ENCODE measurements at regions not wholly inside any gene's neighbourhood (a gene's known extent, or its start where the extent isn't known, plus 50 kb on each side); places are given as distances from the start of the nearest gene placed in this dataset.

DNA sequence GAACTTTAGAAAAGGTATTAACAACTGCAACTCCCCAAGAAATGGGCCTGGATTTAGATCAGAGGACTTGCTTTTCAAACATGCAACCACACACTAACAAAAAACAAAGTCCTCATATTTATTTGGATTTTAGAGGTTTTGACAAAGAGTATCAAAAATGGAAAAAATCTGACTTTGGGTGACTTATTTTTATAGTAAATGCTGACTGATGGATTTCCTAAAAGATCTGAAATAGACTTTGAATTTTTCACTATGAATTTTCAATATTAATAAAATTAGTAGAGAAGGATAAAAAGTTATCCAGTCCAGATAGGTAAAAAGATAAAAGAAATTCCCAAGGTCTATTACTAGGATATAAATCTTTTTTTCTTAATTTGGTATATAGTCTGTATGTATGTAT lies 253.5 kb downstream of the KCNJ2 start:
- no peak for DNase-seq (ENCODE audit: low read depth)
- in situ Hi-C loops (cut with HindIII; ENCODE audit: low sequenced_read_pairs), result no loop called here
- TF ChIP-seq, protein P1, sequence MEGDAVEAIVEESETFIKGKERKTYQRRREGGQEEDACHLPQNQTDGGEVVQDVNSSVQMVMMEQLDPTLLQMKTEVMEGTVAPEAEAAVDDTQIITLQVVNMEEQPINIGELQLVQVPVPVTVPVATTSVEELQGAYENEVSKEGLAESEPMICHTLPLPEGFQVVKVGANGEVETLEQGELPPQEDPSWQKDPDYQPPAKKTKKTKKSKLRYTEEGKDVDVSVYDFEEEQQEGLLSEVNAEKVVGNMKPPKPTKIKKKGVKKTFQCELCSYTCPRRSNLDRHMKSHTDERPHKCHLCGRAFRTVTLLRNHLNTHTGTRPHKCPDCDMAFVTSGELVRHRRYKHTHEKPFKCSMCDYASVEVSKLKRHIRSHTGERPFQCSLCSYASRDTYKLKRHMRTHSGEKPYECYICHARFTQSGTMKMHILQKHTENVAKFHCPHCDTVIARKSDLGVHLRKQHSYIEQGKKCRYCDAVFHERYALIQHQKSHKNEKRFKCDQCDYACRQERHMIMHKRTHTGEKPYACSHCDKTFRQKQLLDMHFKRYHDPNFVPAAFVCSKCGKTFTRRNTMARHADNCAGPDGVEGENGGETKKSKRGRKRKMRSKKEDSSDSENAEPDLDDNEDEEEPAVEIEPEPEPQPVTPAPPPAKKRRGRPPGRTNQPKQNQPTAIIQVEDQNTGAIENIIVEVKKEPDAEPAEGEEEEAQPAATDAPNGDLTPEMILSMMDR (IDR thresholded peaks at IDR 0.05; ENCODE audit: low read depth, low read length, missing control alignments), result no peak
- H3K4me3 ChIP-seq (ENCODE audit: low read depth, low read length), result no peak overlapping the region

DNA sequence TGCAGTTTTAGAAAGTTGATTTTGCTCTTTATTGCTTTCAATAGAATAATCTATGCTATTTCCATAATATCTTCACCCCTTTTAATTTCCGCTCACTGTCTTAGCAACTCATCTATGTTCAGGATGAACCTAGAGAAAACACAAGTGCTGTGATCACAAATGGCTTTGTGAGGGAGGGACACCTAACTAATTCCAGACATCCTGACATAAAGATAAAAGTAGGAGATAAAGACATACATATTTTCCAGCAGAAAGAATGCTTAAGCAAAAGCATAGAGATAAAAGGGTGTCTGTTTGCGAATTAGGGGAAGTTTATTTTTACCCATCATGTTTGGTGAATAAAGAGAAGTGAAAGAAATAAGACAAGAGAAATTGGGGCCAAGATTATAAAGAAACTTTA lies 254.2 kb downstream of the KCNJ2 start:
- in situ Hi-C loops (cut with HindIII; ENCODE audit: low sequenced_read_pairs), result no loop called here
- H3K4me3 ChIP-seq (ENCODE audit: low read depth, low read length), result no peak overlapping the region
- TF ChIP-seq, protein P1 (IDR thresholded peaks at IDR 0.05; ENCODE audit: low read depth, low read length, missing control alignments), result no peak
- DNase-seq (ENCODE audit: low read depth), result no peak

DNA sequence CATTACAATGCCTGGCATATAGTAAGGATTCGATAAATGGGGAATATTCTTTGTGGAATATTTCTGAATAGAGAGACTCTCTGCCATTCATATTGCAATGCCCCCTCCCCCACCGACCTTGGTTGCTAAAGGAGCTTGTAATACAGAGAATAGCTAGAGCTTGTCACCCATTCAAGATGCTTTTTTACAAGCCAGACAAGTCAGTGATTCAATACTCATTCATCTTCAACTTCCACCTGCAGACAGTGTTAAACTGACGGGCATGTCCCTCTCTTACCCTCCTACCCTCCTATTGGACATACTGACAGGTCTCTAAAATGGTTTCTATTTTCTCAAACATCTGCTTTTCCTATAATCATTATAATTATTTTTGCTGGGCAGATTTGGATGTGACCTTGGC lies 257.4 kb downstream of the KCNJ2 start:
- in situ Hi-C loops (cut with HindIII; ENCODE audit: low sequenced_read_pairs), result no loop called here
- TF ChIP-seq, protein P1 (IDR thresholded peaks at IDR 0.05; ENCODE audit: low read depth, low read length, missing control alignments), result no peak
- no peak for DNase-seq (ENCODE audit: low read depth)
- no peak overlapping the region for H3K4me3 ChIP-seq (ENCODE audit: low read depth, low read length)

DNA sequence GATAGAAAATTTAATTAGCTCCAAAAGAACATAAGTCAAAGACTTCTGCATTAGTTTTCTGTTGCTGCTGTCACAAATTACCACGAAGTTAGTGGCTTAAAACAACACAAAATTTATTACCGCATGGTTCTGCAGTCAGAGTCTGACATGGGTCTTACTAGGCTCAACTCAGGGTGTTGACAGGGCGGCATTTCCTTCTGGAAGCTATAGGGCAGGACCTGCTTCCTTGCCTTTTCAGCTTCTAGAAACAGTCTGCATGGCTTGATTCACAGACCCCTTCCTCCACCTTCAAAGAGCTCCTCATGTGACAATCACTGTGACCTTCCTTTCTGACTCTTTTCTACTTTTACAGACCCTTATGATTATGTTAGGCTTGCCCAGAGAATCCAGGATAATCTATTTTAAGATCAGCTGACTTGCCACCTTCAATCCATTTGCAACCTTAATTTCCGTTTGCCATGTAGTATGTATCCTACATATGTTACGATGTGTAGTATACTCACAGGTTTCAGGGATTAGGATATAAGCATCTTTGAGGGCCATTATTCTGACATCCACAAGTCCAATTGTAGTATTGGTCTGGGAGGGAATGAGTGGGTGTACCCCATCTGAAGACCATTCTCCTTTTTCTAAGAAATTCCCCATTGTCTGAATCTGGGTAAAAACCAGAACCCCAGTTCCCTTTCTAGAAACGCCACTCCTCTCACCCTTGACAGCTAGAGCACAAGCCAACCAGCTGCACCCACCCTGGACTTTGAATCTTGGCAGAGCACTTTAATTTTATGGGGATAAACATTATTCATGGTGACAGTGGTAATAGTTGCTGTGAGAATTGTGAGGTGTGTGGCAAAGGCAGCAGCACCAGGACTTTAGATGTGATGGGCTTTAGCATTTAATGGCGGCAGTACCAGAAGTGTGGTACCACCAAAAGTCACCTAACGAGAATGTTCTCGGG lies 265.5 kb downstream of the KCNJ2 start:
- in situ Hi-C loops (cut with HindIII; ENCODE audit: low sequenced_read_pairs), result no loop called here
- DNase-seq (ENCODE audit: low read depth), result no peak
- TF ChIP-seq, protein P1 (IDR thresholded peaks at IDR 0.05; ENCODE audit: low read depth, low read length, missing control alignments), result no peak
- no peak overlapping the region for H3K4me3 ChIP-seq (ENCODE audit: low read depth, low read length)

DNA sequence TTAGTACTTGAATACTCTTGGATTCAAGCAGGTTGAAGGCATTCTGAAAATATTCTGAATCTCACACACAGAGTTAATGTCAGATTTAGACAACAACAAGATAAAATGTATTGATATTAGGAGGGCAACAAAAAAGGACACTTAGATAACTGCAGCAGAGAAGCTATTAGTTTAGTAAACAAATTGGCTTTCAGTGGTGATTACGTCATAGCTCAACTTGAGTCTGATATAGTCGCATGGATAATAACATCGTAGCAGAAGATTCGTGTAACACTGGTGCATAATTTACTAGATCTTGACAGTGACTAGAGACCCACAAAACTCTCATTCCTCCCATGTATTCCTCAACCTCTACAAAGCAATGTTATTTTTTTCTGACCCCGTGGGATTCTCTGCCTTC lies 268.3 kb downstream of the KCNJ2 start:
- in situ Hi-C loops (cut with HindIII; ENCODE audit: low sequenced_read_pairs), result no loop called here
- TF ChIP-seq, protein P1 (IDR thresholded peaks at IDR 0.05; ENCODE audit: low read depth, low read length, missing control alignments), result no peak
- DNase-seq (ENCODE audit: low read depth), result no peak
- no peak overlapping the region for H3K4me3 ChIP-seq (ENCODE audit: low read depth, low read length)

DNA sequence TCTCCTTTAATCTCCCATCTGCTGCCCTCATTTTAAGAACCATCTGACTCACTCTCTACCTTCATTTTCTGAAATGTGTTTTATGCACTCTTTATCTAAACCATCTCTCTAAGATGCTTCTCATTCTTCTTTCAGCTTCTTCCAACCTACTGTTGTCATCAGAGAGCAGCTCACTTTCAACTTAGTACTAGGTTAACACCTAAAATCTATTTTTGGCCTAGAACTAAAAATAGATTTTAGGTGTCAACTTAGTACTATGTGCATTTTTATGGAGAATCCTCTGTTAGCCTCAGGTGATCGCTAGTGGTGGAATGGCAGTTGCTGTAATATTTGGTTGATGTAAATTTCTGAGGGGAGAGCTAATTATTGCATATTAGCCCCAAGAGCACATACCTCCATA lies 277.1 kb downstream of the KCNJ2 start:
- H3K4me3 ChIP-seq (ENCODE audit: low read depth, low read length), result no peak overlapping the region
- in situ Hi-C loops (cut with HindIII; ENCODE audit: low sequenced_read_pairs), result no loop called here
- TF ChIP-seq, protein P1 (IDR thresholded peaks at IDR 0.05; ENCODE audit: low read depth, low read length, missing control alignments), result no peak
- DNase-seq (ENCODE audit: low read depth), result no peak

Measured in astrocyte of the cerebellum (primary cell).